Stimulated activated CD8-positive, alpha-beta memory T cell treated with anti-CD3 and anti-CD28 coated beads, Interleukin-12 subunit alpha, Interleukin-12 subunit beta, amount 100 ng/mL, for 24 hours (primary cell): ENCODE measurements at regions not wholly inside any gene's neighbourhood (a gene's known extent, or its start where the extent isn't known, plus 50 kb on each side); places are given as distances from the start of the nearest gene placed in this dataset.
"Not testable (repeated sequence)": the region's sequence is repeated elsewhere in the genome, so short reads cannot be mapped to it uniquely, and the experiment has no call there.

Experiments
- DNase-seq: peaks from one replicate; pipeline ENCODE4 v3.0.0-alpha.2; 2020; ENCODE audit errors: extremely low read depth

- DNase-seq, result no peak
These were observed 154.0 kb downstream of the MATN1 start for GRCh38 chr1:30569384-30569783.

GRCh38 chr1:30562559-30562958 is 160.8 kb downstream of the MATN1 start:
- no peak for DNase-seq

DNA sequence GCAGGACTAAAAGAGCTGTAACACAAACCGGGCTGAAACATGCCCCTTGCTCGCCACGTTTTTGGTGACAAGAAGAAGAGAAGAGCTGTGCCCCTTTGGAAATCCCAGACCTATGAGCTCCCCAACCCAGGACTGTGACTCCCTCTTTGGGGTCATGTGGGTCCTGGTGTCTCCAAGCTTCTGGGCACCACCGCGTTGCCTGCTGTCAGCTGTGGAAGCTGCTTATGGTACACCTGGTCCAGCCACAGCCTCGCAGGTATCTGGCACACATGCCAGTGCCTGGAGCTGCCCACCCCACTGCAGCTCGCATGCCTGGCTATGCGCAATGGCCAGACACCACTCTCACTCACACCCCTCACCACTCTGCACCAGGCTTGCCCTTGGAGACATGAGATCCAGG is 171.8 kb downstream of the MATN1 start:
- DNase-seq, result no peak

DNA sequence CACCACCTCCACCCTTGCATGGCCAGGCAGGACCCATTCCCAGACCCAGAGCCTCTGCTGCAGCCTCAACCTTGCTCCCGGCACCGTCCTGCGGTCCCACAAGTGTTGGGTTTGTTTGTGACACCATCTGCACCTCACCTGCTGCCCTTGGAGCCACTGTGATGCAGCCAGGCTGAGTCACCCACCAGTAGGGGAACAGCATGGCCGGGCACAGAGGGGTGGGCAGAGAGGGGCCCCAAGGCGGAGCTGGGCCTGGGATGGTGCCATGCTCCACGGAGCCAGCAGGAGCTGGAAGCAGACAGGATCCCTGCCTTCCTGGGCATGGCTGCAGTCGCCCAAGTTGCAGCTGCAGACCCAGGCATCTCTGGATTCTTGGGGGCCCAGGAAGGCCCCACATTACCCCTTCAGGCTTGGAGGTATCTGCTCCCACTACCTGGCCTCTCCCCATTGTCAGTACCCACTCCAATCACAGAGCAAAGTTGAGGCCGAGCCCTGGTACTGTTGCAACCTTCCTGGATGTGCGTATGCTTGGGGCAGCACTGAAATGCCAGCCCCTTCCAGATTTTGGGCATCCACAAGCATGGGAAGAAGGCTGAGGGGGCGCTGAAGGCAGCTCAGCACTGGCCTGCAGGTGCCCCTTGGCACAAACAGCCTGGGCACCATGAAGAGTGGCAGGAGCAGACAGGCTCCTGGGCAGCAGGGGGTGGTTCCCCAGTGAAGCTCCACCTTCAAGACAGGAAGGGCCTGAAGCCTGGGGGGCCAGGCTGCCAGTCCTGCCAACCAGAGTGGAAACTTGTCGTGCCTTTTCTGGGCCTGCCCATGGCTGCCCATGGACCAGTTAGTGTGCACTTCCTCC is 172.8 kb downstream of the MATN1 start:
- no peak for DNase-seq

GRCh38 chr1:30549872-30550271 is 173.5 kb downstream of the MATN1 start:
- DNase-seq, result not testable (repeated sequence)

- DNase-seq, result no peak
These were observed 175.1 kb downstream of the MATN1 start for GRCh38 chr1:30548294-30548693.

GRCh38 chr1:30547326-30547725 is 176.1 kb downstream of the MATN1 start:
- DNase-seq, result not testable (repeated sequence)

DNA sequence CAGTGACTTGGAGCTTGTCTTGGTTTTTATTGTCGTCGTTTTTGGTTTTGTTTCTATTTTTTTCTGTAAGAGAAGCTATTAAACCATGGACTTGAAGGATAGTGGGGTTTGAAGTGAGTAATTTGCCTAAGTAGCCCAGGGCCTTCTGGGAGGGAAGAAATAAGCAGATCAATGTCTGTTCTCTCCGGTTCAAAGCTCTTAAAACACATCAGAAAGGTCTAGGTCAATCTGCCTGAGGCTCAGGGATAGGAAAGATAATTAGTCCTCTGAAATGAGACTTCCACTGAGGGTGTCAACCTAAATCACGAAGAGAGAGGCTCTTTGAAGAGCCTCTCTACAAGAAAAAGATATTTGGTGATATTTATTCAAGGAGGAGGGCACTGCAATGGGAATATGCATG is 178.0 kb downstream of the MATN1 start:
- no peak for DNase-seq

DNA sequence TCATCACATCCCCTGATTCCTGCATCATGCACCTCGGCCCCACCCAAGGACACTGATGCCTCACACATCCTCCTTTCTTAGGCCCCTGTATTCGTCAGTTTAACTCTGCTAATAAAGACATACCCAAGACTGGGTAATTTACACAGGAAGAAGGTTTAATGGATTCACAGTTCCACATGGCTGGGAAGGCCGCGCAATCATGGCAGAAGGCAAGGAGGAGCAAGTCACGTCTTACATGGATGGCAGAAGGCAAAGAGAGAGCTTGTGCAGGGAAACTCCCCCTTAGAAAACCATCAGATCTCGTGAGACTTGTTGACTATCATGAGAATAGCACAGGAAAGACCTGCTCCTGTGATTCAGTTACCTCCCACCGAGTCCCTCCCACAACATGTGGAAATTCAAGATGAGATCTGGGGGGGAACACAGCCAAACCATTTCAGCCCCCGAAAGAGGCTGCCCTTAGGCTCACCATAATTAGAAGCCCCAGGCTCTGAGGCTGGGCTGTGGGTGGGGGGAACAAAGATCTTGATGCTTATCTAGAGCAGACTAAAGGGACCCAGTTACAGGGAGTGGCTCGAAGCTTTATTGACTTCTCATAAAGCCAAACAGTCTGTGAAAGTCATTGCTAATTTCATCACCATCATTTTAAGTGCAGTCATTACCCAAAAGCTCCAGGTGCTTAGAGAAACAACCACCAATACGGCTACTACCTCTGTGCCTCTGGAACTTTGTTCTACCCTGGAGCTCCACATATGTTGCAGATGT is 181.5 kb downstream of the MATN1 start:
- no peak for DNase-seq

- no peak for DNase-seq
These were observed 182.7 kb downstream of the MATN1 start for GRCh38 chr1:30540611-30541192.

DNA sequence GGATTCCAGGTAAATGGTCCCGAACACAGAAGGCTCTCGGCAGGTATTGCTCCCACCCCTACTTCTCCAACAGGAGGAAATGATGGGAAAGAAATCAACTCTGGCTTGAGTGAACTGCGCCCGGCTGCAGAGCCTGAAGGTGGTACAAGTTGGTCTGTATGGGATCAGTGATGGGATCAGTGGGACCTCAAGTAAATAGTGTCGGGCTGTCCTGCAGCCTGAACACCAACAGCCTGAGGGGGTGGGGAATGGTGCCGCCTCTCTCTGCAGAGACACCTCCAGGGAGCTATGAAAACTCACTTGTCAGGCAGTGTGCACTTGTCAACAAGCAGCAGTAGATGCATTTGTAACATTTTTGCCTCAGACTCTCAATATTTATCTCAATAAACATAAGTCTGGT is 183.5 kb downstream of the MATN1 start:
- no peak for DNase-seq

- no peak for DNase-seq
These were observed 184.2 kb downstream of the MATN1 start for GRCh38 chr1:30538993-30539867.

DNA sequence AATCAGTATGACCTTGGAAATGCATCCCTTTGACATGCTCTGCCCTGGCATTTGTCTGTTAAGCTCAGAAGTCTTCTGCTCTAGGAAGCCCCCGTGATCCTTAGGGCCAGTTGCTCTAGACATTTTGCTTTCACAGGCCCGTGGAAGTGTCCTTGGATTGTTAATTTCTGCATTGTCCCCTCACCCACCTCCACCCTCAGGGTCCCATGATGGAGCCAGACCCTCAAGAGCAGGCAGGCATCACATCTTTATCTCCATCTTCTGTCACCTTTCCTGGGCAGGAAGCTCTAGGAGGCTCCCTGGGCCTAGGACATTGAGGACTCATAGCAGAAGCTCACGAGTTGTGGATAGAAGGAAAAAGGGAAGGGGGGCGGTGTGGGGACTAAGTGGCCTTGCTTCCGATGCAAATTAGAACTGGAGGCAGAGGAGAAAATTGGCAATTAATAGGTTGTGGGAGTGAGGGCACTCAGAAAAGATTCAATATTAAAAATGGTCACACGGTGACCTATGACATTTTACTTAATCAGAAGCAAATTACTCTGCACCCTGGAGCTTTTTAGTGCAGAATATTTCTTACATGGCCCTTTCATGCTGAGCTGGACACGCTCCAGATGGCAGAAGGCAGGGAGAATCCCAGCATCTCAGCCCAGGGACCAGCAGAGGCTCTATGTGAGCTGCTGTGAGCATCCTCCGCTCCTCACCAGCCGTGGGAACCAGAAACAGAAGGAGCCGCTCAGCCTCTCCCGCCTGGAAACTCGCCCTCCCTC is 185.0 kb downstream of the MATN1 start:
- DNase-seq, result no peak

DNA sequence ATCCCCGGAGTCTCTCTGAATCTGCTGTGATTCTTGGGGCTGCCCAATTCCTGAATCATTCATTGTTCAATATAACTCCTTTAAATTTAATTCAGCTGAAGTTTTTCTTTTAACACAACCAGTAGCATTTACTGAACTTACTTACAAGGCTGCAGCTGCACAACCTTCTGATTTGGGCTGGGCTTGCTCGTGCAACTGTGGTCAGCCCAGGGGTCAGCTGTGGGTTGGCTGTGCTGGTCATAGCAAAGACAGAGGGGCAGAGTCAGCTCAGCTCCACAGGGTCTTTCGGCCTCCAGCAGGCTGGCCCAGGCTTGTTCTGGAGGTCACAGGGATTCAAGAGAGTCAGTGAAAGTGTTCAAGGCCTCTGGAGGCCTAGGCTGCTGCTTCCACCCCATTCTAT is 186.1 kb downstream of the MATN1 start:
- DNase-seq, result no peak

DNA sequence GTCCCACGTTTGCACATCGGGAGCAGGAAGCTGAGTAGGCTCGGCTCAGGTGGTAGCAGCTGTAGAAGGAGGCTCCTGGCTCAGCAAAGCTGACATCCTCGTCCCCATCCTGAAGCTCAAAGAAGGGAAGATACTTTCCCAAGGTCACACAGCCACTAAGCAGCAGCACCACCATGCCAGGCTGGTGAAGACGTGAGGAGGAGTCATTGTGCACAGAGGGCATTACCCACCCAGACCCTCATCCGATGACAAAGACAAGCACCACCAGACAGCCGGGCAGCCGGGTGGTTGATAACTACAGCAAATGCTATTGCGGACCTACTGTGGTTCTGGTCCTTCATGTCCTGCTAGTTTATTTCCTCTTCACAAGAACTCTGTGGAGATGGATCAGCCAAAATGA is 186.9 kb downstream of the MATN1 start:
- no peak for DNase-seq

- DNase-seq, result no peak
These were observed 187.6 kb downstream of the MATN1 start for GRCh38 chr1:30535595-30536325.

GRCh38 chr1:30534551-30534940 is 188.8 kb downstream of the MATN1 start:
- no peak for DNase-seq

GRCh38 chr1:30533796-30534550 is 189.4 kb downstream of the MATN1 start:
- DNase-seq, result no peak

- DNase-seq, result no peak
These were observed 190.2 kb downstream of the MATN1 start for GRCh38 chr1:30533141-30533540.

- no peak for DNase-seq
These were observed 190.8 kb downstream of the MATN1 start for GRCh38 chr1:30532621-30533020.
